HG03095 (cell line): ENCODE measurements at regions not wholly inside any gene's neighbourhood (a gene's known extent, or its start where the extent isn't known, plus 50 kb on each side); places are given as distances from the start of the nearest gene placed in this dataset.
"Not testable (repeated sequence)": the region's sequence is repeated elsewhere in the genome, so short reads cannot be mapped to it uniquely, and the experiment has no call there.

Experiments
- ATAC-seq: cut with Tn5 transposase; IDR thresholded peaks from one replicate; pipeline ENCODE4 v1.9.1; 2021; ENCODE audit warnings: moderate library complexity; ENCODE audit not compliant: unreplicated experiment

DNA sequence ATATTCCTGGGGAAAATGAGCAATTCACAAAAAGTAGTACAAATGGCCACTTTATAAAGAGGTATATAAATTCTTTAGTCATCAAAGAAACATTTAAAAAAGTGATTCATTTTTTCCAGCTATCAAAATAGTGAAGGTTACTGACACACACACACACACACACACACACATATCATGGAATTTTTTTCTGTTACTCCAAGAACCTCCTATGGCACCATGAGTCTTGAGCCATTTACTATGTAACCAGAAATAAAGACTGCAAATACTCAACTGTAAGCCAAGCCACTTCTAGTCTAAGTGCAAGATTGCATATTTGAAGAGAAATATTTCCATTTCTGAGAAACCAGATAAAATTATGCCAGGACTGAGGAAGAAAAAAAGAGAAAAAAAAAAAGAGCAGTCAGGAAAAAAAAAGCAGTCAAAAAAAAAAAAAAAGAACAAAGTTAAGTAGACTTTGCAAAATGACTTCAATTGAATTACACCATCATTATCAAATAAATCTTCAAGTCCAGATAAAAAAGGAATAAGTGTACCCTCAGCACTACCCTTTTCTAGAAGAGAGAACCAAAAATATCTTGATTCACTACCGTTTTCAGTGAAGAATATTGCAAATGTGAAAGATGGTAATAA is 275.7 kb downstream of the DAD1 start:
- ATAC-seq = no peak

DNA sequence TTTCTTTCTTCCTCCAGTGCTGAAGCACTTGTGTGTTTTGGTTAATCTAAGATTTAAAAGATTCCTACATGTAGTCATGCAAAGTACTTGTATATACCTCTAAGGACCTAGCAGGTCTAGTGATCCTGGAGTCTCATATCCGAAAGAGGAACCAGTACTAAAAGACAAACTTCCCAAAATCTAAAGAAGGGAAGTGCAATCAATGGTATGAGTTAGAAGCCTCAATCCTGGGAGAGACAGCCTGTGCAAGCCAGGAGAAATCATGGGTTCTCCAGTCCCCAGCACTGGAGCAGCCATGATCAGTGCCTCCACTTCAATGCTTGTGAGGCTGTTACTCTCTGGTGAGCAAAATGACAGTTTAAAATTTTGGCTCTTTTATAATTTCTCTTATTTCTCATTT is 277.4 kb downstream of the DAD1 start:
- no peak for ATAC-seq

DNA sequence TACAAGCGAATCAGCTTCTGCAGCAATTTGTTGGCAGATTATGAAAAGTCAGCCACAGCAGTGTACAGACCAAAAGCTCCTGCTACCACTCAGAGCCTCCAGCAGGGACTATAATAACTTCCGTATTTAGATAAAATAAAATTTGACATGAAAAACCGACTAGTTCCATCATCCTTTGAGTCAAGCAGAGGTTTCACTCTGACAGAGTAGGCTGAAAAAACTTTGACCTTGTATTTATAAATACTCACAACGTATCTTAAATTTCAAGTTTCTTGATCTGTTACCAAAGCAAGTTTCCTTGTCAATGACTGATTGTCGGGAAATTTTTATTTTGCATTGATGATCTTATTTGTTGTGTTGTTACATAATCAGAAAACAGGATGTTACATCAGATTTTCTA is 283.4 kb downstream of the DAD1 start:
- no peak for ATAC-seq

DNA sequence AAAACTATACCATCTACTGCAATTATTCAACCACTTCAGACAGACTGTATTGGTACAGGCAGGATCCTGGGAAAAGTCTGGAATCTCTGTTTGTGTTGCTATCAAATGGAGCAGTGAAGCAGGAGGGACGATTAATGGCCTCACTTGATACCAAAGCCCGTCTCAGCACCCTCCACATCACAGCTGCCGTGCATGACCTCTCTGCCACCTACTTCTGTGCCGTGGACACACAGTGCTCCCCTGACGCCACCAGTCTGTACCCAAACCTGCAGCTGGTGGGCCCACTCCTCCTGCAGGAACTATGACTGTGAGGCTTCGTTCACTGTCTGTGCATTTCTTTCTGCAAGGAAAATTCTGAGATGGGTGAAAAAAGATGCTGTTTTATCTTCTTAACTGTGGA is 284.7 kb downstream of the DAD1 start:
- ATAC-seq = no peak

DNA sequence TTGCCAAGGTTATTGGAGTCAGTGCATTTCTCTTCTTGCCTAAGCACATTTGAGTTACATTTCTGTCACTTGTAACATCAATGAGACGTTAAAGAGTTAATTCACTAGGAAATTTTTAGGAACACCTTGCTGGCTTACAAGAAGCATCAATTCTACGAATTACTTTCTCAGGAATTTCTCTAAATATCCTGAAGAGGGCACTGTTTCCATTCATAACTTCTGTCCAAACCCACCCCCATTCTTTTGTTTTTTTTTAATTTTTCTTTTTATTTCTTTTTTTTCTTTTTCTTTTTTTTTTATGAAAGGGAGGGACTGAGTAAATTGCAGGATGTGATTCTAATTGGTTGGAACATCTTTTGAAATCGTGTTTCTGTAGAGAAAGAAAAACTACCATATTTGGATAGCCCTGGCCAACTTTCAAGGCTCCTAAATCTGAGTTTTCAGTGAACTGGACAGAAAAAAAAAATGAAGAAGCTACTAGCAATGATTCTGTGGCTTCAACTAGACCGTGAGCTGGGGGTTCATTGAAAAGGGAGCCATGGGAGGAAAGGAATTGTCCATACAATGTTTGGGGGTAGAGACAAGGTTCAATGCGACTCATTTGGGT is 285.3 kb downstream of the DAD1 start:
- ATAC-seq = no peak

DNA sequence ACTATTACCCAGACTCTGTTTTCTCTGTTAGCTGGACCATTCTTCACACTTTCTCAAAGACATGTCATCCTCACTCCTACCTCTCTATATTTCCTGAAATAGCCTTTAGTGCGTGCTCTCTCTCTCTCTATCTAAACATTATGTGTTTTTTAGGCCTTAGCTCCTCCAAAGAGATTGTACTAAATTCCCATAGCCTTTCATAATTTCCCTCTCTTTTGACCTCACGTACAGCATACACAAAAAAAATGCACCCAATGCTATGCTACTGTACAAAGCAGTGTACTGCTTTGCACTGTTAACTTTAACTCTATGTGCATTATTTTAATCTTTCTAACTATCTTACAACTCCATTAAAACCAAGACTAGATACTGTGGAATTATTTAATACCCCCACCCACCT is 288.4 kb downstream of the DAD1 start:
- ATAC-seq = no peak

DNA sequence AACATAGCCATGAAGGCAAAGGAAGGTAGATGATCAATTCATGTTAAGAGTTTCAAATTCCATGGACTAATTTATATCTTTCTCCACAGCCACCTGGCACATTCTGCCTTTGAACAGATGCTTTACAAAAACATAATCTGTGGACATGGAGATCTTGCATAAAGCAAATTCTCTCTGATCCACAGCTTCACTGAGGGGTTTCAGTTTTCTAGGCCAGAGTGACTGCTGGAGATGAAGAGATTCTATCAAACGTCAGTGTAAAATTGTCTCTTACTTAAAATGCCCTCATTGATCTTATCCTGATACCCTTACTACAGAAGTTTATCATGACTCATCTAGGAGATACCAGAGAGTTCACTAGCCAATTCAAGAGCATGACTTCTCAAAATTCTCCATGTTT is 291.6 kb downstream of the DAD1 start:
- ATAC-seq = no peak

DNA sequence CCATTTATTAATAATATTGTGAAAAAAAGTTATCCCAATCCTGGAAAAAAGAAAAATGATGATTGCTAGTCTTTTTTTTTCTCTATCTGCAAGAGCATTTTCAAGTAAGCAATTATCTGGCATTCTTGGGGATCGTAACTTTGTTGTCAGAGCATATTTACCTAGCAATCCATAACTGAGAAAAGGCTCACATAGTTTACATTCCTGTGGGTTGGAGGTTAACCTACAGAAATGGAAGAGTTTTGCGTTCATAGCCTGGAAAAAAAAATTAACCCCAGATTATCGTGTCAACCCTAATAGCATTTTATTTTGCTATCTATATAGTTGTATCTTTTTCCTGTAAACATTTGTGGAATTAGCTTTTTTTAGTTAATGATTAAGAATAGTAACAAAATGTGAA is 292.3 kb downstream of the DAD1 start:
- no peak for ATAC-seq

DNA sequence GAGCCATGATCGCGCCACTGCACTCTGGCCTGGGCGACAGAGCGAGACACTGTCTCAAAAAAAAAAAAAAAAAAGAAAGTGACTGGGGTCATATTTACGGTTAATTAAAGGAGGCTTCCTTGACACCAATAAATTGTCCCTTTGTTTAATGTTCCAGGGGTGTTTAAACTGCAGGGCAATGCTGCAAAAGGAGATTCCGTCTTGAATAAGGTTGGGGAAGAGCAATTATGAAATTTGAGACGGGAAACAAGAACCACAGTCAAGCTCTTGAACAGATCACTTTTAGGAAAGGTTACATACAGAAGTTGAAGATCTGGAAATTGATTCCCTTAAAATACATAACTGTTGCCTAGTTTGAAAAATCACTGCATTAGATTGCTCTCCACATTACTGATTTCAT is 292.9 kb downstream of the DAD1 start:
- no peak for ATAC-seq

DNA sequence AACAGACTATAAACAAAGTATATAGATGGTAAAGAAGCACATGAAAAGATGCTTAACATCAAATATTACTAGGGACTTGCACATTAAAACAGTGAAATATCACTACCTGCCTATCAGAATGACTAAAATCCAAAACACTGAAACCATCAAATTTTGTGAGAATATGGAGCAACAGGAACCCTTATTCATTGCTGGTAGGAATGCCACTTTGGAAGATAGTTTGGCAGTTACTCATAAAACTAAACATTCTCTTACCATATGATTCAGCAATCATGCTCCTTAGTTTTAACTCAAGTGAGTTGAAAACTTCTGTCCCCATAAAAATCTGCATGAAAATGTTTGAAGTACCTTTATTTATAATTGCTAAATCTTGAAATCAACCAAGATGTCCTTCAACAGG is 297.6 kb downstream of the DAD1 start:
- no peak for ATAC-seq

DNA sequence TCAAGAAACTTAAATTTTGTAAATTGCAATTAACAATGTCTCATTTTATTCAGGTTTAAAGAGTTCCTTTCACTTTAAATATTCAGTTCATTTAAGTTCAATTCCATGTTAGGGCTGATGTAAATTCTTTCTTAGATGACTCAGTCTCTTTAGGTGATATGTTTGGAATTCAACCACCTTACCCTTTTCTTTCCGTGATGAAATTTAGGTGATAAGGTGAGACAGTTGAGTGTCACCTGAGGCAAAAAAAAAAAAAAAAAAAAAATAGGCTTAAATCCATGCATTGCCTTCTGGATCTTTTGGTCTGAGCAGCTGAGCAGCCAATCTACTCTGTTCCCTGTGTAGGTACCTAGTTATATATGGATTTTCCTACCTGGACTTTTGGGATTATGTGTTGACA is 299.5 kb downstream of the DAD1 start:
- ATAC-seq = no peak

DNA sequence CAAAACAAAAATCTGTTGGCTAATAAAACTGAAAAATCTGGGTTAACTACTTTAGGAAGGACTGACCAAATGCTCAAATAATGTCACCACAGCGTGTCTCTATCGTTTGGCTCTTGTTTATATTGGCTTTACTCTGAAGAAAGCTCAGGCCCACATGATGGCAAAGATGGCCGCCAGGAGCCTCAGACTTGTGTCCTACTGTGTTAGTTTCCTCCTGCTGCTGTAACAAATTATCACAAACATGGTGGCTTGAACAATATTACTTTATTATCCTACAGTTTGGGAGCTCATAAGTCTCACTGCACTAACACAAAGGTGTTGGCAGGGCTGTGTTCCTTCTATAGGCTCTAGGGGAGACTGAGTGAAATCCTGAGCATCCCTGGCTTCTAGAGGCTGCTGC is 303.0 kb downstream of the DAD1 start:
- ATAC-seq = no peak

DNA sequence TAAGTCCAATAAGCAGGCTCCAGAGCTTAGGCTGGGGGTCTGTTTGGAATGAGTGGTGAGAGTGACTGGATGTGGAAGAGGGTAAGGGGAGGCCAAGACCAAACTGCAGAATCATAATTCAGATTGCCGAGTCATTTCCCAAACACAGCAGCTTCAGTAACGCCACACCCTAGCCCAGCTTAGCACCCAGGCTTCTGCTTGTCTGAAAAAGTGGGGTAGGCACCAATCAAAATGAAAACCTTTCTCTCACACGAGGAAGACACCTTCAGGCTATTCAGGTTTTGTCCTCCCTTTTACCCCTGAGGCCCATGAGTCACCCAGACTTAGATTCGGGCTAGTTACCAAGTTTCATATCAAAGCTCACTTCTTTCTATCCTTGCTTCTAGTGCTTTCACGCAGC is 306.1 kb downstream of the DAD1 start:
- ATAC-seq = no peak

DNA sequence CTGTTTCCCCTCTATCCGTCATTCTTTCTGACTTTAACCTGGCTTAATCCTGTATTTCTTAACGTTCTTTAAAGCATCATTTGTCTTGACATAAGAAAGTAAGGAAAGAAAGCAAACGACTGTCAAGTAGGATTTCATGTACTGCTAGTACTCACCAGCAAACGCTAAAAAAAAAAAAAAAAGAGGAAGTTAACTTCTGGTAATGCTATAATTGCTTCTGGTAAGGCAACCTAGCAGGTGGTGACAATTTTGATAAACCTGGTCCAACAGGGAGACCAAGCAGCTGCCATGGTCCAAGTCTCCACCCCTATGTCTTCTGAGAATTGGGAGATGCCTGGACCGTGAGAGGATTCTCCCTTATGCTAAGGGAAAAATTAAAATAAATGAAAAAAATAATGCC is 306.6 kb downstream of the DAD1 start:
- no peak for ATAC-seq

DNA sequence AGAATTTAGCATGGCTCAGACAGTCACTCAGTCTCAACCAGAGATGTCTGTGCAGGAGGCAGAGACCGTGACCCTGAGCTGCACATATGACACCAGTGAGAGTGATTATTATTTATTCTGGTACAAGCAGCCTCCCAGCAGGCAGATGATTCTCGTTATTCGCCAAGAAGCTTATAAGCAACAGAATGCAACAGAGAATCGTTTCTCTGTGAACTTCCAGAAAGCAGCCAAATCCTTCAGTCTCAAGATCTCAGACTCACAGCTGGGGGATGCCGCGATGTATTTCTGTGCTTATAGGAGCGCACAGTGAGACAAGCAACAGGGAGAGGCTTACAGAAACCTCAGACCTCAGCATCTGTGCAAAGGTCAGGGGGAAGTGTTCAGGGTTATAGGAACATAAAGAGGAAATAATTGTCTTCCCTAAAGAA is 307.6 kb downstream of the DAD1 start:
- not testable (repeated sequence) for ATAC-seq

DNA sequence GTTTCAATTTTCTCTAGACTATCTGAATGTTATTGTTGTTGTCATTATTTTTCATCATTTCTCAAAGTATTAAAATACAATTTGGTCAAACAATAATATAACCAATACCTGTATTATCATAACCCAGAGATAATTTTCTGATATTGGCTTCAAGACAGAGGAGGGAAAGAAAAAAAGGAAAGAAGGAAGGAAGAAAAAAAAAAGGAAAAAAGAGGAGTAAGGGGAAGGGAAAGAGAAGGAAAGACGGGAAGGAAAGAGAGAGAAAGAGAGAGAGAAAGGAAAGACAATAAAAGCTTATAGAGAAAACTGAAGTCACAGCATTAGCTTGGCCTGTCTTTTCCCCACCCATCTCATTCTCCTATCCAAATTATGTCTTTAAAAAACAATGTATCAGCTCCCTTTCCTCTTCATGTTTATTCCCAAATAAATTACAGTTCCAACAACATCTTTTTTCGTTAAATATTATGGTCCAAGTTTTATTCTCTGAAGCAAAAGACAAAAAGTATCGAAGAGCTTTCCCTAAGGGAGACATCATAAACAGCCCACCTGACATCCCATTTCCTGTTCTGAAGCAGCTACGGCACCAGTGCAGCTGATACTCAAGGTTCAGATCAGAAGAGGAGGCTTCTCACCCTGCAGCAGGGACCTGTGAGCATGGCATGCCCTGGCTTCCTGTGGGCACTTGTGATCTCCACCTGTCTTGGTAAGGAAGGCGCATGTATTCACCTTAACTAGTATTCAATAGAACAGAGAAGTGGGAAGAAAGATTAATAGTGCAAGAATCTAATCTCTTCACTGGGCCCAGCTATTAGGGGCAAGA is 308.3 kb downstream of the DAD1 start:
- ATAC-seq = no peak

DNA sequence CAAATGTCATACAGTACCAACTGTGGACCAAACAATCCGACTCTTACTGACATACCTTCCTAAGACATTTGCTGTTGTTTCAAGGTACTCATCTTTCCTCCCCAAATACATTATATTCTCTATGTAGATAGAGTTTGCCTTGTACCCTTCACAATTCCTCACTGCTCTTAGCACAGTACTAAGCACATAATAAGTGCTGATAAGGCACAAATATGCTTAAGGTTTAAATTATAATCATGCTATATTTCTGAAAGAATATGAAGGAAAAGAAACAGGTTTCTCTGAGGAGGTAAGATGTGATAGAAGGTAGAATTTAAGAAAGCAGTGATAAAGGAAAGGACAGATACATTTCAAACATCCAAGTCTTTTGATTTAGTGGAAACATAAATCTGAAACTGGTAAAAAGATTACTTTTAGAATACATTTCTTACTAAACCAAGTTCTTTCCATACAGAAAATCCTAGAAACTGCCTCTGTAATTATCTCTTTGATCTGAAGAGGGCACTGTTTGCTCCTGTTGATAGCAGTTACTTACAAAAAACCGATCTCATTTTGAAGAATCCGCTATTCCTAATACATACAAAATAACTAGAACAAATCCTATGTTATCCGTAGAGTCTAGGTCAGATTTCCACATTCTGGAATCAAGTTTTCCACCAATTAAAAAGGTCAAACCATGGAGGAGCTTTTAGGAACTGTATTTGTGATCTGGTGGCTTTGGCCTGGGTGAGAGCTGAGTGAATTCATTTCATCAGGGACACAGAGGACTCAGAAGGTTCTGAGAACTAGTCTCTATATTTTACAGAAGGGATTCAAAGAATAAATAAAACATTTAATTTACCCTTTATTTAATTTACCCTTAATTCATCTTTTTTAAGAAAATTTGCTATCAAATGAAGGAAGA is 311.9 kb downstream of the DAD1 start:
- ATAC-seq = no peak

DNA sequence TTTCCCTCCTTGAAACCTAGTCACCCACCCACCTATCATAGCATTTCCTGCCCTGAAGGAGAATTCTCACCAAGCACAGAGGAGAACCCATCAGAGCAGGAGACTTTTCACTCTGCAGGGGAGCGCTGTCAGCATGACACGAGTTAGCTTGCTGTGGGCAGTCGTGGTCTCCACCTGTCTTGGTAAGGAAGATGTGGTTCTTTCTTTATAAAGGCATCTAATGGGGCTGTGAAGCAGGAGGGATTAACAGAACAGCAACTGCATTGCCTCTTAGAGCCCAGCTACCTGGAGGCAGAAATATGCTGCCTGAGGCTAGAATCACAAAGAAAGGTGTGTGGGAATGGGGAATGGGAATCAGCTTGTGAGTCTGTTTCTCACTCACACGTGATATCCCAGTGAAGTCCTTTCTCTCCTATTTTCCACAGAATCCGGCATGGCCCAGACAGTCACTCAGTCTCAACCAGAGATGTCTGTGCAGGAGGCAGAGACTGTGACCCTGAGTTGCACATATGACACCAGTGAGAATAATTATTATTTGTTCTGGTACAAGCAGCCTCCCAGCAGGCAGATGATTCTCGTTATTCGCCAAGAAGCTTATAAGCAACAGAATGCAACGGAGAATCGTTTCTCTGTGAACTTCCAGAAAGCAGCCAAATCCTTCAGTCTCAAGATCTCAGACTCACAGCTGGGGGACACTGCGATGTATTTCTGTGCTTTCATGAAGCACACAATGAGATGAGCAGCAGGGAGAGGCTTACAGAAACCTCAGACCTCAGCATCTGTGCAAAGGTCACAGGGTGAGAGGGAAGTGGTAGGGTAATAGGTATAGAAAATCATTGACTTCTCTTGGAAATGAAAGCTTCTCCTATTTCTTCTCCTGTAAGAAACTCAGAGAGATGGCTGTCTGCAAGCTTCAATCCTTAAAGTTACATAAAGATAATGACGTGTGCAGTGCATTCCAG is 316.9 kb downstream of the DAD1 start:
- no peak for ATAC-seq

DNA sequence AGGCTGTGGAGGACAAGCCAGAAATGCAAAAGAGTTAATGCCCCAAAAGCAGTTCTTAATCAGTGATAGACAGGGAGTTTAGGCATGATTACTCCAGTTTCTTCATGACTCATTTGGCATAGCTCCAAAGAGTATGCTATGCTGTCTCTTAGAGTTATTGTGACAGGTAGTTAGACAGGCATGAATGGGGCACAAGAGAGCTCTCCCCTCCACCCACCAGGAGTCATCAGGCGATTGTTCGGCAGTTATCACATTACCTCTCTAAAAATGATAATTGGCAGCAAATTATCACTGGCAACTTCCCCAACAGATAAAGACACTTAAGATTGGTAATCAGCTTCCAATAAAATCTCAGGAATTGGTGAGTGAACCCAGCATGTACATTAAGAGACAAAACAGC is 320.1 kb downstream of the DAD1 start:
- ATAC-seq = no peak

DNA sequence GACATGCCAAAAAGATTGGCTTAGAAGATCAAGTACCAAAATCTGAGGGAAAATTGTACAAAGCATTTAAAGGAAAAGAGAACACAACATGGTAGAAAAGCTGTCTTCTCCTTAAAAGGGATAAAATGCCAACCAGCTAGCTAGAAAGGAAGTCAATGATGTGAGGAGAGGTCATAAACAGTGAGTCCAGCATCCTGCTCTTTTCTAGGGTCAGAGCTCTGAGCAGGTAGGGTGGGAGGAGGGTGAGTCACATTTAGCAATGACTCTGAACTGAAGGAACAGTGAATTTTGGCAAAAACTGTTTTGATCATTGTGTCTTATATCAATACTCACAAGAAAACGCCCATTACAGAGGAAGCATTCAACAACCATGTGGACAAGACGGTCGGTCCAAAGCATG is 322.3 kb downstream of the DAD1 start:
- no peak for ATAC-seq
